GM21526 (cell line): ENCODE measurements at regions not wholly inside any gene's neighbourhood (a gene's known extent, or its start where the extent isn't known, plus 50 kb on each side); places are given as distances from the start of the nearest gene placed in this dataset.

Experiments
- ATAC-seq: cut with Tn5 transposase; IDR thresholded peaks from one replicate; pipeline ENCODE4 v1.9.1; 2021; ENCODE audit warnings: moderate library complexity; ENCODE audit not compliant: unreplicated experiment, low FRiP score

DNA sequence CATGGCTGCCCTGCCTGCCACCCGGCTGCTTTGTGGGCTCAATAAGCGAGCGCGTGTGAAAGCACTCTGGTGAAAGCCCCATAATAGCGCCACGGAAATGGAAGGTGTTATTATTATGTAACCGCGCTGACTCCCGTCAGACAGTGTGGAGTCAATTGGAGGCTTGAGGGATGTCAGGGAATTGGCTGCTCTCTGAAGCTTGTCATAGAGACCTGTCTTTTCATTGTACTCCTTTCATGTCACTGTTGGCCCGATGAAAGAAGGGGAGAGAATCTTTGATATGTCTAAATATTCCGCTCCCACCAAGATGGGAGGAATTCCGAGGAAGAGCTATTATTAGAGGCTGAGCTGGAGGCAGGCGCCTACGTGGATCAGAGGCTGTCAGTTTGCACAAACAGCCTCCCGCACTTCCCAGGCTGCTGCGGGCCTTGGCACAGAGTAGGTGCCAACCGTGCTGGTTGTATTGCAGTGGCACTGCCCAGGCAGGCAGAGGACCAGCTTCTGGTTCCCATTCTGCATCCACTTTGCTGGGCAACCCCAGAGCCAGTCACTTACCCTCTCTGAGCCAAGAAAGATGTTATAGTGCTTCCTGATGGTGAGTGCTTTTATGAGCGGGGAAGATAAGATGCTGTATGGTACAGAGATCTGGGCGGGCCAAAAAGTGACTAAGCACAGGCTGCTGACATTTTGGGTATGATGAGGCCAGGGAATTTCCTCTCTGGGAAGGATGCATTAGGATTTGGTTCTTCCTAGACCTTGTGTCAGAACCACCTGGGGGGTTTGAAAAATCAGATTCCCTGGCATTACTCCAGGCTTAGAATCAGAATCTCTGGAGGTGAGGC lies 151.4 kb downstream of the RPS24 start:
- ATAC-seq = no peak

DNA sequence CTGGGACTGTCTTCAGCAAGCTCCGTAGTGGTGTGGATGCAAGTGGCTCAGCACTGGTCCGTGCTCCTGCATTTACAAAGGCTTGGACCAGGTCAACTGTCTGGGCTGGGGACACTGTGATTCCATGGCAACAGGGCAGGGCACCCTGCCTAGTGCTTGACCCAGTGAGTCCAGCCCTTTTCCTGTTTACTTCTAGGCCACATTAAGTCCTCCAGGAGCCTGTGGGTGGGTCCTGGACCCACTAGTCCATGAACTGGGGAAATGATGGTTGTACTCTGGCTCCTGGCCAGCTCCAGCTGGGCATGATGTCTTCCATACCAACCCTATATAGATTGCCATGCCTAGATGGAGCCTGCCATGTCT lies 152.0 kb downstream of the RPS24 start:
- ATAC-seq = no peak

DNA sequence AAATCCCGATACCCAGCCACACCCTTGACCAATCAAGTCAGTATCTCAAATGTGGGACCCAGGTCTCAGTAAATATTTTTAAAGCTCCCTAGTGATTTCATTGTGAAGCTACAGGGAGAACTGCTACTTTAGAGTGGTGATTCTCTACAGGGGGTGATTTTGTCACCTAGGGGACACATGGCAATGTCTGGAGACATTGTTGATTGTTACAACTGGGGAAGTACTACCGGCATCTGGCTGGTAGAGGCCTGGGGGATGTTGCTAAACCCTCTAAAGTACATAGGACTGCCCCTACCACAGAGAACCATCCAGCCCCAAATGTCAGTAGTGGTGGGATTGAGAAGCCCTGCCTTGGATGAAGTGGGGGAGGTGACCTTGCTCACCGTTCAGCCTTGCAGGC lies 152.9 kb downstream of the RPS24 start:
- ATAC-seq = no peak

DNA sequence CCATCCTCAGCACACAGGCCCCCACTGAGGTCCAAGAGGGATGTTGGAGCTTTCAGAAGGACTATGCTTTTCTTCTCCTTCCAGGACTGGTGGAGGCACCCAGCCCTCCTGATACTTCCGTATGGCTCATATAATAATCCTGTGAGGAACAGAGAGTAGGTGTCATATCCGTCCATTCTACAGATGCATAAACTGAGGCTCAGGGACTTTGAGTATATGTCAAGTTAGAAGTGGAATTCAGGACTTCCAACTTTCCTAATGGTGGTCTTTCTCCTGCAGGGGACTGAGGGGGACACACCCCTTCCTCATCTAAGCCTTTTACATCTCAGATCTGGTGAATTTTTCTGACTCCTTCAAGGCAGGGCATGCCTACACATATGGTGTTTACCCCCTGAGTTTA lies 153.7 kb downstream of the RPS24 start:
- ATAC-seq = no peak

DNA sequence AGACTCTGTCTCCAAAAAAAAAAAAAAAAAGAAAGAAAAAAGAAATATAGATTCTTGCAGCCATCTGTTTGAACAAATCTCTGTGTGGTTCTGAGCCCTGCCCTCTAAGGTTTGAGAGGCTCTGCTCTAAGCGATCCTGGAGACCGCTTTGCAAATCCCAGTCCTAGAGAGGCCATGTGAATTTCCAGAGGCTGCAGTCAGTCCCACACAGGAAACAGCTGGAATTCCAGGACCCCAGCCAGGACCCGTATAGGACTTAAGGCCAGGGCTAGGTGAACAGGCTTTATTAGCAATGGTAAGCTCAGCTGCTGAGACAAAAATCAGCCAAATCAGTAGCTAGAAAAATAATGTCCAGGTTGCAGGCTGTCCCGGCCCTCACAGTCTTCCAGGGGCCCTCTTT lies 154.8 kb downstream of the RPS24 start:
- no peak for ATAC-seq

DNA sequence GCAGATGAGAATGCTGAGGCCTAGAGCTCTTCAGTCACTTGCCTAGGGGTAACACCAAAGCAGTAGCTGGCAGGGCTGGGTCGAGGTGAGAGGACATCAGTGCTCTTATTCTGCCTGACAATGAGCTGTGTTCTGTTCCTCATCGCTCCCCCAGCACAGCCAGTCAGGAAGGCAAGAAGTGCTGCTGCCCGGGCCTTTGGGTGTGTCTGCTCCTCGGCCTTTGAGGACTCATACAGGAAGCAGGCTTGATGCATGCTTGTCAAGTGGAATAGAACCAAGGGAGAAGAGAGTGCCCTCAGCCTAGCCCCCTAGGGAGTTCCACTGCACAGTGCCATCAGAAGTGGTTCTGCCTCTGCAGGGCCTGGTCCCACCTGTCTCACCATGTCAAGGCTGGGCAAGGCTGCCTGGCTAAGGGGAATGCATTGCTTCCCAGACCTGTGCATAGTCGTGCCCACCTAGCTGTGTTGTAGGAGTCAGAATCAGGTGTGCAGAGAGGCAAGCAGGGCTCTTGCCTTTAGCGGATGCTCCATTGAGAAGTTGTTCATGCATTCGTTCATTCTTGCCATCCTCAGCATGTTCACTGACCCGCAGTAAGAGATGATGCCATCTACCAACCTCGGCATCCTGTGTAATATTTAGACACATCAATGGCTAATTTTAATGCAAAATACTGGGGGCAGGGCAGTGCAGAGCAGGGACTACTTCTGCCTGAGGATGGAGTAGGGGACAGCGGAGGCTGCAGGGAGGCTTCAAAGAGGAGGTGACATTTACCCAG lies 156.6 kb downstream of the RPS24 start:
- no peak for ATAC-seq

DNA sequence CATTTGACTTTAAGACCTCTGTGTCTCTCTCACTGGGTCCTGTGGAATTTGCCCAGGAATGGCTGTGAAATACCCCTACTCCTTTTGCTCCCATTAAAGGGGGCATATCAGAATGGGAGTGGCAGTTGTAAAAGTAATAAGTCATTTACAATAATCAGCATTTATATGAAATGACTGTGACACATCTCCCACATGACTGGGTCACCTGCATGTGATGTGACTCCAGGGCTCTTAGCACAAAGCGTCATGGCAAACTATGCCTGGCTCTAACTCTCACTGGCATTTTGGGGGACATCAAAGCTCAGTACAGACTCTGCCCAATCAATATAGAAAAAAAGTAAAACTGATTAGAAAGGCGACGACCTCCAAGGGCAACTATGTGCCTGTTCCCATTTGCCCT lies 157.6 kb downstream of the RPS24 start:
- no peak for ATAC-seq

DNA sequence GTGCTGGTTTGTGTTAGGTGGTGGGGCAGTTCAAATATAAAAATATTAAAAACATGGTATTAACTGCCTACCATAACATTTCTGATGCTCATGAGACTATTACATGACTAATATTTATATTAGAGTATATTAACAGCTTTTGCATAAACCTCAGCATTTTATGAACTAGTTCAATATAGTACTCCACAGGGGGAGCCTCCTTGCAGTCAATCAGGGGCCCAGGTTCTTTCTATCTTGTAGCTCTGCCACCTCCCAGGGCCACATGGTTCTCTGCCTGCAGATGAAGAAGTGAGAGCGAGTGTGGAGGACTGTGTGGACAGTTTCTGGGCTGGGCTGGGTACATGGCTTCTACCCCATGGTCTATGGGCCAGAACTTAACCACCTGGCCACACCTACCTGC lies 159.5 kb downstream of the RPS24 start:
- no peak for ATAC-seq

DNA sequence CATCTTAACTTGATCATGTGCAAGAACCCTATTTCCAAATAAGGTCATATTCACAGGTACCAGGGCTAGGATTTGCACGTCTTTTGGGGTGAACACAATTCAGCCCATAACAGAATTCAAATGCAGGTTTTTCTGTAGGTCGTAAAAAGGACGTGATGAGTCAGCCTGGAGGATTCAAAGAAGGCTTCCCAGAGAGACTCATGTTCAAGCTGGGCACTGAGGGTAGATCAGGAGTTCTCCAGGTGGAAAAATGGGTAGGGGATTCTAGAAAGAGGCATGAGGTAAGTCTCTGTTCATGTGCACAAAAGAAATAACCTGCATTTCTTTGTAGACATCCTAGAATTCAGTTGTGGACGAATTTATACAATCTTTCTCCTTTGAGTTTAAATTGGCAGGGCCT lies 160.4 kb downstream of the RPS24 start:
- no peak for ATAC-seq

DNA sequence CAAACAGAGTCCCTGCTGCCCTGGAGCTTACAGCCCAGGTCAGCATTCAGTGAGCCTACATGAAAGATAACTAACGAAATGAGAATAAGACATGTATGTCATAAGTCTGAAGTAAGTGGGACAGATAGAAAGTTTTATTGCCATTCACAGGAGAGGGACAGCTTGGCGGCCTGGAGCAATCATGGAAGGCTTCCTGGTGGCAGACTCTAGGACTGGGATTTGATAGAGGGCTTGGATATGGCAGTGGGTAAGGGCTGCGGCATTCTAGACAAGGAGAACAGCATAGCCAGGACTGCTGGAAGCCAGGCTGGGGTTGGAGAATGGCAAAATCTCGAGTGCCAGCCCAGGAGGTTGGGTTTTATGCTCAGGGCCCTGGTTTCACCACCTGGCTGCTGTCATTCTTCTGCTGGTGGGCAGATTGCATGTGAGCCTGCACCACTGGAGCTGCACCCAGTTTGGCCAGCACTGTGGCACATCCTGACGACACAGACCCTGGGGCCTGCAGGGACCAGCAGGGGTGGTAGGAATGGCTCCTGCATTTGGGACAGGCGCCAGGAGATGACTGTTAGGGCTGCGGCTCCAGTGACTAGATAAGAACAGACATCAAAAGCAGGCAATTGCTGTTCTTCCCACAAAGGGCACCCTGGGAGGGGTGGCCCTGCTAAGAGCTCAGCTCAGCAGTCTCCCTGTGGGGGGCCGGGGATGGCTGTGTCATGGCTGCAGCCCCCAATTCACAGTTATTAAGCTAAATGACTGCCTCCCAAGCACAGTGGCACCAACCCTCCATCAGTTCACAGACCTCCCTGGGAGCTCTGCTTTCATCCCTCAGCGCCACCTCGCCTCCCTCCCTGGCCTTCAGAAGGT lies 161.1 kb downstream of the RPS24 start:
- ATAC-seq = no peak

DNA sequence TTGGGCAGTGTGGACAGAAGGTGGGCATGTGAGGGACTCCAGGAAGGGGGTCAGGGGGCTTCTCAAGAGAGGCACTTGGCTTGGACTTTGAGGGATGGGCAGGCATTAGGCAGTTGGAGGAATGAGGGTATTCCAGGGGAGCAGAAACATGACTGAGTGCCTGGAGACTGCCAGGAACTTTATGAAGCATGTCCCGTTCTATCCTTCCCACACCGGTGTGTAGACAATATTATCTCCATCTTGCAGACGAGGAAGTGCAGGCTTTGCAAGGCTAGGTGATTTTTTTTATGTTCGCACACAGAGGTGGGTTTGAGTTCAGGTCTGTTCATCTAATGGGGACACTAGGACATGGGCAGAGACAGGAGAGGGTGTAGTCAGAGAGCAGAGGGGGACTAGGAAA lies 162.7 kb downstream of the RPS24 start:
- no peak for ATAC-seq

DNA sequence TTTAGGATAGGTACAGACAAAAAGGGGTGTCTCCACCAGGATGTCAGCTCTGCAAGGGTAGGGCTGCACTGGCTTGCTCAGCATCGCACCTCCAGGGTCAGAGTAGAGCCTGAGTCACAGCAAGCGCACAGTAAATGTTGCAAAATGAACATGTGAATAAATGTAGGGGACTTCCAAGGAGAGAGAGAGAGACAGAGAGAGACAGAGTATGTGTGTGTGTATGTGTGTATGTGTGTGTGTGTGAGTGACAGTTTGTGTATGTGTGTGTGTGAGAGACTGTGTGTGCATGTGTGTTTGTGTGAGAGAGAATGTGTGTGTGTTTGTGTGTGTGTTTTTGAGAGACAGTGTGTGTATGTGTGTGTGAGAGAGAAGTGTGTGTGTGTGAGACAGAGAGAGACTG lies 163.3 kb downstream of the RPS24 start:
- no peak for ATAC-seq

DNA sequence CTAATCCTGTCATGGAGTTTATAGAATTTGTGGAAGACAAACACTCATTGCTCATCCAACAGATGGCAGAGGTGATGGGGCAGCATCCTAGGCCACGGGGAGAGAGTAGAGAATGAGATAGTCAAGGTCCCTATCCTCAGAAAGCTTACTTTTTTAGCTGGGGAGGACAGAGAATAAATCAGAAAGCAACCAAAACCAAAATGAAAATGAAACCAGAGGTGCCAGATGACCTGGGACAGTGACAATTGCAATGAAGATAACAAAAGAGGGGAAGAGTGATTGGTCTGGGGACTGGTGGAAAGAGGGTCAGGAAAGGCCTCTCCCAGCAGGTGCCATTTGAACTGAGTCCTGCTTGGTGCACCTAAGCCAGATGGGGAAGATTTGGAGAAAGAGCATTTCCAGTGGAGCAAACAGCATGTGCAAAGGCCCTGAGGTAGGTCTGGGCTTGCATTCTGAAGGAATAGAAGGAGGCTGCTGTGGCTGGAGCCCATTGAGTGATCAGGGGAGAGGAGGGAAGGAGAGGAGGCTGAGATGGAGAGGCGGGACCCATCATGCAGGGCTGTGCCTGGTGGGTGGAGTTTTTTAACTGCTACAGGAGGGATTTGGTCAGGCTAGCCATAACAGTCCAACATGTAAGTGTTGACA lies 164.1 kb downstream of the RPS24 start:
- no peak for ATAC-seq

DNA sequence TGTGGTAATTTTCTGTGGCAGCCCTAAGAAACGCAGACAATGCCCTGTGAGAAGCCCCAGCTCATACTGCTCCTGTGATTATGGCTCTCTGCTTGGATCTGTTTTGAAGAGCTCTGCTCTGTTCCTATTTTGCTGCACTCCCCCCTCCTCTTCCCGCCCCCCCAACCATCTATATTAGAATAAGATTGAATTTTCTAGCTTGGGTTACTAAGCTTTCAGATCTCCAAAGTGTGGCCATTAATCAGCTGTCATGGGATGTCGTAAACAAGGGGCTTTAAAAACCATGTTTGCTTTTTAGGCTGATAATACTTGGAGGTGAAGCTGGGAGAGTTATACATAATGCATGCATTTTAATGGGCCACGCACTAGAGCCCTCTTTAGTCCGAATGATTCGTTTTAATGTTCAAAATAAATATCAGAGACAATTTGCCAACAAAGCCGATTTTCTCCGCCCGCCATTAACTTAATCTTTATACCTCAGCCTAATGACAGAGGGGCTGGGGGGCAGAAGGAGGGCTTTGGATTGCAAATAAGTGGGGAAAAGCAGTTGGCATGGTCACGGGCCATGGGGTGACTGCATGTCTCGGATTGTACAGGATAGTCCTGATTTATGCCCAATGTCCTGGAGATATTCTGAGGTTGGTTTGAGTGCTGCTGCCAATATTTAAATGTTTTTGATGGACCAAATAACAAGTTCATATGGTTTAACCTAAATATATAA lies 165.5 kb downstream of the RPS24 start:
- no peak for ATAC-seq

DNA sequence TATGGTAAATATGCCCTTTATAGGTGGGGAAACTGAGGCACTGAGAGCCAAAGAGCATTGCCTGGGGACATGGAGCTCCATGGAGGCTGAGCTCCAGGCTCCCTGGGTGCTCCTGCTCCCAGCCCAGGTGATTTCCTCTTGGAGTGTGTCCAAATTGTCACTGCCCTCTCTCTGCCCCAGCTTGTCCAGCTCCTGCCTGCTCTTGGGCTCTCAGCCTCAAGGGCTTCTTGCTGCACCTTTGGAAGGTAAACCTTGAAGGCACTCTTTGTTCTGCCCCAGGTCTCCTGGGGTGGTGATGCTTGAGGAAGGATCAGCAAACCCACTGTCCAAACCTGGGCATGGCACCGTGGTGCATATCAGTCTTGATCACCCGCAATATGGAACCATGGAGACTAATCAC lies 166.1 kb downstream of the RPS24 start:
- no peak for ATAC-seq

DNA sequence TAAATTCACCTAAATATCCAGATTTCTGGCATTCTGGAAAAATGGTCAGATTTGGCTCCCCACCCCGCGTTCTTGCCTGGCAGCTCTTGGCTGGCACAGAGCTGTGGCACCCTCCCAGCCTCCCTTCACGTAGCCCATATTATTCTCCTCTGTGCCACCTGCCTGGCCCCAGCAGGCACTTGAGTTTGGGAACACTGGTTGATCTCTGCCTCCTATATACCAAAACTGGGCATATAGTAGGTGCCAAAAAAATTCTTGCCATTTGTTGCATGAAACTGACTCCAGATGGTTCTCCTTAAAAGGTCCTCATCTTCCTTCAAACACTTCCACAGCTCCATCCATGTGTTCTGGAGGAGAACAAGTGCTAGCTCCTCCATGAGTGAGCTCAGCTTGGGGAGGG lies 167.0 kb downstream of the RPS24 start:
- ATAC-seq = no peak

DNA sequence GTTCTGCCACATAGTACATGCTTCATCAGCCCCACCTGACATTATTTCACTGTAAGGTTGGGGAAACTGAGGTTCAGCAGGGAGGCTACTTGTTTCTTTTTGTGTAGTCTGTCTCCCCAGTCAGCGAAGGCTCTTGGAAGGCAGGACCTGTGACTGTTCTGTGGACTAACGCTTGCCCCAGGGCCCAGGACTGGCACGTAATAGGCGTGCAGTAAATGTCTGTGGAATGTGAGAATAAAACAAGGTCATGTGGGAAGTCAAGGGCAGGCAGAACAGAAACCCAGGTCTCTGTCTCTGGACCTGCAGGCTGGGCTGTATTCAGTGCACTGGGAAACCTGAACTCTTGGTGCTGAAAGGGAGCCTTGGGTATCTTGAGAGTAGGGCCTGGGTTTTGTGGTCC lies 168.7 kb downstream of the RPS24 start:
- no peak for ATAC-seq

DNA sequence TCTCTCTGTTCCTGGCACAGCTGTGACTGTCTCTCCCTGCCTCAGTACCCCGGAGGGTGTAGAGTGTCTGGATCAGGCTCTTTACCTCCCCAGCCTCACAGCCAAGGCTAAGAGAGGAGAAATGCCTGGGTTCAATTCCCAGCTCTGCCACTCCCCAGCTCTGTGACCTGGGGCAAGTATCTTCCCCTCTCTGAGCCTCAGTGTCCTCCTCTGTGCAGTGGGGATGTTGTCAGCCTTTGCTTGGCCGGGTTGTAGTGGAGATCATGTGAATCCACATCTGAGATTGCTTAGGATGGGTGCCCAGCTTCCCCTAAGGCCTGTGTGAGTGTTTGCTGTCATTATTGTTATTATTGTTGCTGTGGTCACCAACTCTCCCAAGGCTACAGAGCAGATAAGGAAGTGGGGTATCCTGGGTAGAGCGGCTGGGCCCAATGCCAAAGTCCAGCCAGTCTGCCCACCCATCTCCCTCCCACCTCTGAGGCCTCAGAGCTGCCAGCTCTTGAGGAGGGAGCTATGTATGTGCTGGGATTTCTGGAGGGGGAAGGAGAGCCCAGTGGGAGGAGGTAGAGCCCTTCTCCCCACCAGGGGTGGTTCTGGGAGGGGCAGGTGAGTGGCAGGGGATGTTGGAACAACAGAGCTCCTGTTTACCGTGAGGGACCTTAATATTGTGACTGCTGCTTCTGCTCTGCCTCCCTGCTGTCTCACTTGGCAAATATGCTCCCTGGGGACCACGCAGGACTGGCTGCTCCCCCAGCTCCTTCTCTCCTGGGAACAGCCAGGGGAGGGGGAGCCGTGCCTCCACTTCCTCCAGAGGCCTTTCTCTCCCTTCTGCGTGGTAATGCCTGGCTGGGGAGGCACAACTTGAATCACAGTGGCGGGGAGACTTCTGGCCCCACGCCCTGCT lies 170.5 kb downstream of the RPS24 start:
- no peak for ATAC-seq

DNA sequence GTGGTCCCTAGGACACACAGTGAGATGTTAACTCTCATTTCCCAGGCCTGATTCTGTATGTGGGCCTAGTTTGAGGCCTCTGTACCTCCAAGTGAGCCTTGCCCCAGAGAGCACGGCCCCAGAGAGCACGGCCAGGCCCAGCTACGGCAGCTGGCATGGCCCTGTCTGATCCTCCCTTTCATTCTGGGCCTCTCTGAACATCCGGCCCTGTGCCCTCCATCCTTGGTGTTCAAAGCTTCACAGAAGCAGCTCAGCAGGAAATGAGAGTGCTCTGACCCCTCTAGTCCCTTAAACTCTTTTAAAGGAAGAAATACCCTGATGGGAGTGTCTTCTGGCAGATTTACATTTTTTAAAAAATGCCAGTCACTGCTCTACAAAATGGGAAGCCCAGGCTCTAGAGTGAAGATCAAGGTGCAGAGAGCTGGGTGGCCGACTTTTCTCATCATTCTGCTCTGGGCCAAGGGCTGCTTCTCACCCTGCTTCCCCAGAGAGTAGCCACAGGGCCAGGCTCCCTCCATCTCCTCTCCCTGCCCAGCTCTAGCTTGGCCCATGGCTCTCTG lies 171.9 kb downstream of the RPS24 start:
- ATAC-seq = no peak
